PC-3 (cell line): ENCODE measurements at regions not wholly inside any gene's neighbourhood (a gene's known extent, or its start where the extent isn't known, plus 50 kb on each side); places are given as distances from the start of the nearest gene placed in this dataset.

ENCODE experiments used
- ATAC-seq: fragments of 200-7000 bp; cut with Tn5 transposase; 2 replicates; pipeline ENCODE4 v1.9.1; 2020; ENCODE audit warnings: mild to moderate bottlenecking, moderate library complexity
- BruUV-seq: library from RNA; stranded (reverse); fragments of 400-500 nt; replicated peaks from 2 replicates; lab custom pipeline; 2021; lab: Mats Ljungman, UMichigan
- CTCF ChIA-PET: fragments of 300-600 bp; sonication (Branson Sonifier 250); formaldehyde crosslinking; loops from one replicate; lab custom pipeline; 2022; ENCODE audit warnings: antibody characterized with exemption; lab: Charles Lee
- POLR2A ChIA-PET: fragments of 300-600 bp; sonication (Branson Sonifier 250); formaldehyde crosslinking; loops from one replicate; lab custom pipeline; 2022; ENCODE audit warnings: antibody characterized with exemption; ENCODE audit not compliant: unreplicated experiment; lab: Charles Lee
- DNase-seq: peaks from one replicate; pipeline ENCODE4 v3.0.0-alpha.2; 2015
- H2AFZ ChIP-seq: fragments of 300-600 bp; sonication (generic); 2 replicates; pipeline ENCODE4 v1.6.0; 2016; ENCODE audit warnings: antibody characterized with exemption, low read length
- H3F3A ChIP-seq: fragments of 300-600 bp; sonication (generic); one replicate; pipeline ENCODE4 v1.6.0; 2017; ENCODE audit warnings: antibody characterized with exemption, low read length, control low read depth, mild to moderate bottlenecking; ENCODE audit not compliant: unreplicated experiment
- H3K27ac ChIP-seq: fragments of 300-600 bp; sonication (generic); 2 replicates; pipeline ENCODE4 v1.5.1; 2016; ENCODE audit warnings: mild to moderate bottlenecking, low read length
- H3K27me3 ChIP-seq: fragments of 300-600 bp; sonication (generic); 2 replicates; pipeline ENCODE4 v1.6.1; 2016; ENCODE audit warnings: low read length, mixed read lengths
- H3K36me3 ChIP-seq: fragments of 300-600 bp; sonication (generic); 2 replicates; pipeline ENCODE4 v1.6.1; 2016; ENCODE audit warnings: low read depth, mixed run types, low read length, mixed read lengths
- H3K4me1 ChIP-seq: fragments of 300-600 bp; sonication (generic); 2 replicates; pipeline ENCODE4 v1.5.1; 2016; ENCODE audit warnings: low read length; ENCODE audit not compliant: insufficient read depth
- H3K4me2 ChIP-seq: fragments of 300-600 bp; sonication (generic); 2 replicates; pipeline ENCODE4 v1.6.0; 2016; ENCODE audit warnings: low read length
- H3K4me3 ChIP-seq: fragments of 300-600 bp; sonication (generic); 2 replicates; pipeline ENCODE4 v1.5.1; 2016; ENCODE audit warnings: mild to moderate bottlenecking, low read length, mixed read lengths
- H3K79me2 ChIP-seq: fragments of 300-600 bp; sonication (generic); 2 replicates; pipeline ENCODE4 v1.6.1; 2017; ENCODE audit warnings: low read length, mixed read lengths
- H3K9ac ChIP-seq: fragments of 300-600 bp; sonication (generic); 2 replicates; pipeline ENCODE4 v1.6.0; 2016; ENCODE audit warnings: mild to moderate bottlenecking, low read length
- H3K9me2 ChIP-seq: fragments of 300-600 bp; sonication (generic); replicated peaks from 2 replicates; pipeline ENCODE4 v1.6.1; 2016; ENCODE audit warnings: mixed run types, low read length, mixed read lengths
- H3K9me3 ChIP-seq: fragments of 300-600 bp; sonication (generic); 2 replicates; pipeline ENCODE4 v1.6.1; 2016; ENCODE audit warnings: low read length, mixed read lengths
- H4K20me1 ChIP-seq: fragments of 300-600 bp; sonication (generic); 2 replicates; pipeline ENCODE4 v1.6.1; 2016; ENCODE audit warnings: low read length, mixed read lengths
- CTCF ChIP-seq: fragments of 300-600 bp; sonication (generic); conservative IDR thresholded peaks from 2 replicates; pipeline ENCODE4 v1.5.1; 2017; ENCODE audit warnings: antibody characterized with exemption, low read depth, mild to moderate bottlenecking, low read length
- EZH2 ChIP-seq: fragments of 300-600 bp; sonication (generic); IDR thresholded peaks from one replicate; pipeline ENCODE4 v1.6.1; 2017; ENCODE audit warnings: antibody characterized with exemption, mild to moderate bottlenecking, low read length; ENCODE audit not compliant: unreplicated experiment
- EZH2phosphoT487 ChIP-seq: fragments of 300-600 bp; sonication (generic); IDR thresholded peaks from 2 replicates; pipeline ENCODE4 v1.6.1; 2018; ENCODE audit warnings: mild to moderate bottlenecking, antibody characterized with exemption, low read length, borderline replicate concordance
- intact Hi-C: fragments of 100-400 bp; cut with micrococcal nuclease; formaldehyde crosslinking; loops from 2 replicates; pipeline ENCODE4 v1.9.0; 2023

- no peaks in the 10 kb centered on the region for H3F3A ChIP-seq
- H4K20me1 ChIP-seq, result no peaks in the 10 kb centered on the region
- no peaks in the 10 kb centered on the region for H3K4me1 ChIP-seq
- no peak overlapping the region for H2AFZ ChIP-seq
- H3K9me2 ChIP-seq, result no peaks in the 10 kb centered on the region
- intact Hi-C loops, result no loop called here
- H3K27me3 ChIP-seq, result peaks cover 9% of the 10 kb centered on the region; the same call in 1 of the 2 replicates
- H3K36me3 ChIP-seq, result no peaks in the 10 kb centered on the region
- H3K9ac ChIP-seq, result no peak overlapping the region
- H3K27ac ChIP-seq, result no peak overlapping the region
- H3K4me2 ChIP-seq, result no peak overlapping the region
- DNase-seq (no peak), ATAC-seq (no peak)
- ChIA-PET CTCF (no interaction called here), POLR2A (no interaction called here)
- no peak for TF ChIP-seq EZH2phosphoT487
- TF ChIP-seq EZH2, result no peak
- TF ChIP-seq CTCF, result no peak
- no peaks in the 10 kb centered on the region for H3K9me3 ChIP-seq
- no TSS peak for BruUV-seq
- H3K79me2 ChIP-seq, result no peaks in the 10 kb centered on the region
- H3K4me3 ChIP-seq, result no peak overlapping the region
These were observed 53.6 kb upstream of the RNF152 start for GRCh38 chr18:61946449-61946848.

DNA sequence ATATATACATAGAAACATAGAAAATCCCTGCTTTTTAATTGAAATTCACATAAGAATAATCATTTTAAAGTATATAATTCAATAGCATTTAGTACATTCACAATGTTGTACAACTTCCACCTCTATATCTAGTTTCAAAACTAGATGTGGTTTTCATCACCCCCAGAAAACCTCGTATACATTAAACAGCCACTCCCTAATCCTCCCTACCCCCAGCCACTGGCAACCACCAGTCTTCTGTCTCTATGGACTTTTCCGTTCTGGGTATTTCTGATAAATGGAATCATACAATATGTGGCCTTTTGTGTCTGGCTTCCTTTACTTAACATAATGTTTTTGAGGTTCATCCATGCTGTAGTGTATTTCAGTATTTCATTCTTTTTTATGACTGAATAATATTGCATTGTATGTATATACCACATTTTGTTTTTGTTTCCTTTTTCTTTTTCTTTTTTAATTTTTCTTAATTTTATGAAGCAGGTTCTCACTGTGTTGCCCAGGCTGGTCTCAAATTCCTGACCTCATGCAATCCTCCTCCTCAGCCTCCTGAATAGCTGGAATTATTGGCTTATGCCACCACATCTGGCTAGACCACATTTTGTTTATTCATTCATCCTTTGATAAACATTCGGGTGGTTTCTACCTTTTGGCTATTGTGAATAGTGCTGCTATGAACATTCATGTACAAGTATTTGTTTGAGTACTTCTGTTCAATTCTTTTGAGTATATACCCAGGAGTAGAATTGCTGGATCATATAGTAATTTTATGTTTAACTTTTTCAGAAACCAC lies 50.6 kb upstream of the RNF152 start:
- Histone ChIP-seq H3K27me3 (peaks cover 9% of the 10 kb centered on the region; the same call in 1 of the 2 replicates), H3K9ac (no peak overlapping the region), H3K27ac (no peak overlapping the region), H3K9me3 (no peaks in the 10 kb centered on the region), H3F3A (no peaks in the 10 kb centered on the region), H3K79me2 (no peaks in the 10 kb centered on the region), H2AFZ (no peak overlapping the region), H3K4me3 (no peak overlapping the region), H3K4me2 (no peak overlapping the region), H4K20me1 (no peaks in the 10 kb centered on the region), H3K4me1 (no peaks in the 10 kb centered on the region; the same call in 1 of the 2 replicates), H3K36me3 (no peaks in the 10 kb centered on the region), H3K9me2 (no peaks in the 10 kb centered on the region)
- intact Hi-C loops, result no loop called here
- DNase-seq (no peak), ATAC-seq (no peak)
- POLR2A ChIA-PET, result no interaction called here
- TF ChIP-seq CTCF (no peak), EZH2phosphoT487 (no peak), EZH2 (no peak)
- CTCF ChIA-PET, result no interaction called here
- BruUV-seq, result no TSS peak
